Stomach (tissue), 8 donors: ENCODE measurements at regions not wholly inside any gene's neighbourhood (a gene's known extent, or its start where the extent isn't known, plus 50 kb on each side); places are given as distances from the start of the nearest gene placed in this dataset.

Source experiments
- DNase-seq, 2 donors: peaks; one replicate each; pipeline versions ENCODE4 v3.0.0 to v3.0.0-alpha.2; 2013 to 2019
- H3K27ac ChIP-seq, 5 donors: fragments of 200-600 bp in 4 of 5; sonication (generic) in 4 of 5; one replicate each; pipeline ENCODE4 v1.5.1; 2013 to 2019; ENCODE audit warnings: mild to moderate bottlenecking in 1 of 5, moderate library complexity in 1 of 5
- H3K27me3 ChIP-seq, 3 donors: fragments of 200-600 bp; sonication (generic); one replicate each; pipeline ENCODE4 v1.5.1; 2017 to 2019; ENCODE audit warnings: mixed run types in 1 of 3
- H3K36me3 ChIP-seq, 4 donors: fragments of 200-600 bp; sonication (generic); 1 replicate in 3 of 4; 2 replicates in 1 of 4; pipeline ENCODE4 v1.5.1; 2016 to 2019
- H3K4me1 ChIP-seq, 4 donors: fragments of 200-600 bp; sonication (generic); one replicate each; pipeline ENCODE4 v1.5.1; 2016 to 2019
- H3K4me3 ChIP-seq, 4 donors: fragments of 200-600 bp; sonication (generic) in 3 of 4; one replicate each; pipeline ENCODE4 v1.5.1; 2016 to 2019; ENCODE audit warnings: mild to moderate bottlenecking in 1 of 4
- H3K9me3 ChIP-seq, 4 donors: fragments of 200-600 bp; sonication (generic); one replicate each; pipeline ENCODE4 v1.5.1; 2016 to 2019
- EP300 ChIP-seq: sonication (generic); formaldehyde crosslinking; IDR thresholded peaks from one replicate; pipeline ENCODE4 v1.6.1; 2017; ENCODE audit warnings: antibody characterized with exemption
- POLR2A ChIP-seq, 4 donors: fragments of 450-650 bp; IDR thresholded peaks; one replicate each; pipeline ENCODE4 v1.6.1; 2016; ENCODE audit warnings: antibody characterized with exemption in 4 of 4, control low read depth in 2 of 4, mild to moderate bottlenecking in 1 of 4, moderate library complexity in 1 of 4
- POLR2AphosphoS5 ChIP-seq, 3 donors: sonication (generic); formaldehyde crosslinking; IDR thresholded peaks; one replicate each; pipeline ENCODE4 v1.6.1; 2016; ENCODE audit warnings: antibody characterized with exemption in 3 of 3
- WGBS, 5 donors: extraction: QIAGEN DNeasy Blood & Tissue Kit in 3 of 5; methylation state at CpG; one replicate each; pipeline versions ENCODE4 v1.1.5 to v1.1.7; 2013 to 2018; 5-methylcytosine and 5-hydroxymethylcytosine counted together
- intact Hi-C: fragments of 100-400 bp; cut with DNase I; formaldehyde crosslinking; loops from one replicate; pipeline ENCODE4 v1.15.1; 2023; ENCODE audit warnings: low total_unique reads
- TF ChIP-seq, protein P1 (sequence below), 7 experiments: fragments of 450-650 bp in 4 of 7; fragments of 200-600 bp in 3 of 7; sonication (generic) in 3 of 7; IDR thresholded peaks; one replicate each; pipeline ENCODE4 v1.5.1; 2016 to 2019; ENCODE audit warnings: antibody characterized with exemption in 7 of 7, control low read depth in 2 of 7, mild to moderate bottlenecking in 1 of 7
- donor health status: healthy with polysubstance abuse.
- donor health status: Bipolar disorder and iron deficiency.
- donor health status: healthy.

DNA sequence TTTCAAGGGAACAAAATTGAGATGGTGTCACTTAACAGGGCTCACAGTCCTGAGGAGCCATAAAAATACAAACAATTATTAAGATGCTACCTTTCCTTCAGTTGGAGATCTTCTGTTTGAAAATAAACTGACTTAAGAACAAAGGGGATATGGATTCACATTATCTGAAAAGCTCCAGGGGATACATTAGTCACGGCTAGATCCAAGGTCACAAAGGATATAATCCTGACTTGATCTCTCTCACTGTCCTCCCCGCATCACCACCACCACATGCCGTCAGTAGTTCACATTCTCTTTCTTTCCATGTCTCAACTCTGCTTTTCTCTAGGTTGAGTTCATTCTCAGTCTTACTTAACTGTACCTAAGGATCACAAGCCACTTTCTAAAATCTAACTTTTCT lies 530.4 kb upstream of the MARCKS start:
- no peaks in the 10 kb centered on the region for H3K9me3 ChIP-seq
- H3K4me3 ChIP-seq, result no peak overlapping the region
- H3K27me3 ChIP-seq, result no peaks in the 10 kb centered on the region
- intact Hi-C loops, result no loop called here
- TF ChIP-seq POLR2A (IDR thresholded peaks at IDR 0.05) (no peak), POLR2AphosphoS5 (IDR thresholded peaks at IDR 0.05) (no peak), EP300 (no peak)
- TF ChIP-seq, protein P1, sequence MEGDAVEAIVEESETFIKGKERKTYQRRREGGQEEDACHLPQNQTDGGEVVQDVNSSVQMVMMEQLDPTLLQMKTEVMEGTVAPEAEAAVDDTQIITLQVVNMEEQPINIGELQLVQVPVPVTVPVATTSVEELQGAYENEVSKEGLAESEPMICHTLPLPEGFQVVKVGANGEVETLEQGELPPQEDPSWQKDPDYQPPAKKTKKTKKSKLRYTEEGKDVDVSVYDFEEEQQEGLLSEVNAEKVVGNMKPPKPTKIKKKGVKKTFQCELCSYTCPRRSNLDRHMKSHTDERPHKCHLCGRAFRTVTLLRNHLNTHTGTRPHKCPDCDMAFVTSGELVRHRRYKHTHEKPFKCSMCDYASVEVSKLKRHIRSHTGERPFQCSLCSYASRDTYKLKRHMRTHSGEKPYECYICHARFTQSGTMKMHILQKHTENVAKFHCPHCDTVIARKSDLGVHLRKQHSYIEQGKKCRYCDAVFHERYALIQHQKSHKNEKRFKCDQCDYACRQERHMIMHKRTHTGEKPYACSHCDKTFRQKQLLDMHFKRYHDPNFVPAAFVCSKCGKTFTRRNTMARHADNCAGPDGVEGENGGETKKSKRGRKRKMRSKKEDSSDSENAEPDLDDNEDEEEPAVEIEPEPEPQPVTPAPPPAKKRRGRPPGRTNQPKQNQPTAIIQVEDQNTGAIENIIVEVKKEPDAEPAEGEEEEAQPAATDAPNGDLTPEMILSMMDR (IDR thresholded peaks at IDR 0.05), result no peak
- H3K27ac ChIP-seq, result no peak overlapping the region
- H3K4me1 ChIP-seq, result peaks cover 0 to 10% (median 6%) of the 10 kb centered on the region in 4 donors
- no peak for DNase-seq
- 88 to 98% (median 93%) methylated on average over 3 of the region's 3 CpGs for WGBS, 5 donors
- H3K36me3 ChIP-seq, result no peaks in the 10 kb centered on the region

DNA sequence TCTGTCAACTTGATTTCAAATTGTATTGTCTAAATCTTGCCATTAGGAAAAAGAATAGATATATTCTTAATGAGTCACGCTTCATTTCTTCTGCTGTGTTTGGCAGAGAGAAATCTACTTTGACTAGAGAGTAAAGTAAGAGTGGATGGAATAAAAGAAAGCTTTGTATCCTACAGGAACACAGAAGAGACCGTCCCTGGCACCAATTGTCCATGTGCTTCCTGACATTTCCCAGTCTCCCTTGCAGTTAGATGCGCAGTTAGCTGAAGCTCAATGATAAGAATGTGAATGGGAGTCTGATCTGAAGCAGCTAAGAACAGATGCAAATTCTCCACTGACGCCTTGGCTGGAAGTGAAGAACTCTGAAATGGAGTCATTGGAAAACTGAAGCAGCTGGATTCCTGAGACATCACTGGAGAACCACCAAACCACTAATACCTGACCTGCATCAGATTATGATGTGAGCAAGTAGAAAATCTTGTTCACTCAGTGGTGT lies 528.2 kb upstream of the MARCKS start:
- WGBS, 5 donors, result 77 to 90% (median 90%) methylated on average over 4 of the region's 4 CpGs
- DNase-seq, result peak in 1 of 2 donors; percentile 42
- TF ChIP-seq POLR2AphosphoS5 (IDR thresholded peaks at IDR 0.05) (no peak), EP300 (no peak), POLR2A (IDR thresholded peaks at IDR 0.05) (no peak)
- TF ChIP-seq, protein P1 (IDR thresholded peaks at IDR 0.05), result no peak
- Histone ChIP-seq H3K27ac (no peak overlapping the region), H3K27me3 (no peaks in the 10 kb centered on the region), H3K9me3 (no peaks in the 10 kb centered on the region), H3K36me3 (no peaks in the 10 kb centered on the region), H3K4me1 (peaks cover 0 to 10% (median 6%) of the 10 kb centered on the region in 4 donors), H3K4me3 (no peak overlapping the region)
- intact Hi-C loops, result no loop called here

DNA sequence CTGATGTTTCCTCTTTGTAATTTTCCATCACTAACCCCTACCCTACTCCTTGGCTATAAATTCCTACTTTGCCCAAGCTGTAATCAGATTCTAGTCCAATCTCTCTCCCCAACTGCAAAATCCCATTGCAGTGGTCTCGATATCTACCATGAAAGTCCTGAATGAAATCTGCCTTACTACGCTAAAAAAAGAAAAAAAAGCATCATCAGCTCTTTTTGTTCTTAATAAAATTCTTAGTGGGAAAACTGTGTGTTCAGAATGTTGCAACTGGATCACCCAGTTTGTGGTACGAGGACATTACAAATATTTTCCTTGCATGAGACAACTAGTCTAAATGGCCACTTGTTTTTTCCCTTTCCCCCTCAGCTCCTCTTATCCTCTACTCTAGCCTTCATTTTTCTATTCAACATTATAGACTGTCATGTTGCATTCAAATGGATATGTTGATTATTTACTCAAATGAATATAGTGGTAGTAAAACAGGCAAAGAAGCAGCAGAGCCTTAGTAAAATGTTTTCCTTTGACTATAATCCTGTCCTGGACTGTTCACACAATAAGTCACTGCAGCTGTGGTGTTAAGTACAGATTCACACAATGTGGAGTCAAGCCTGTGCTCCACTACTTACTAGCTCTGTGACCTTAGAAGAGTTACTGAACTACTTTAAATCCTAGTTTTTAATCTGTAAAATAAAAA lies 527.1 kb upstream of the MARCKS start:
- Histone ChIP-seq H3K4me1 (peaks cover 0 to 10% (median 6%) of the 10 kb centered on the region in 4 donors), H3K27ac (no peak overlapping the region), H3K9me3 (no peaks in the 10 kb centered on the region), H3K4me3 (no peak overlapping the region), H3K36me3 (no peaks in the 10 kb centered on the region), H3K27me3 (no peaks in the 10 kb centered on the region)
- TF ChIP-seq, protein P1 (IDR thresholded peaks at IDR 0.05), result no peak
- TF ChIP-seq POLR2A (IDR thresholded peaks at IDR 0.05) (no peak), EP300 (no peak), POLR2AphosphoS5 (IDR thresholded peaks at IDR 0.05) (no peak)
- no peak for DNase-seq
- WGBS, 5 donors, result 78 to 90% (median 83%) methylated on average over 3 of the region's 3 CpGs
- intact Hi-C loops, result no loop called here

DNA sequence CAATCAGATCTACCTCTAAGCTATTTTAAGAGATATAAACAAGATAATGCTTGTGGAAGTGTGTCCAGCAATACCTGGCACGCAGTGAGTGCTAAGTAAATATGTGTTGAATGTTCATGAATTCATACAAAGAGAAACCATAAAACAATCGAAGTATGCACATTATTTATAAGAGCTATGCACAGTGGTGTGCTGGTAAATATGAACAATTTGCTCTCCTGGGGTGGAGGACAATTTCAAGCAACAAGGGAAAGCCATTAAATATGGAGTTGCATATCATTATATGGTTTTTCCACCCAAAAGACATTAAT lies 526.6 kb upstream of the MARCKS start:
- Histone ChIP-seq H3K36me3 (no peaks in the 10 kb centered on the region), H3K27me3 (no peaks in the 10 kb centered on the region), H3K27ac (no peak overlapping the region), H3K4me1 (peaks cover 0 to 10% (median 6%) of the 10 kb centered on the region in 4 donors), H3K4me3 (no peak overlapping the region), H3K9me3 (no peaks in the 10 kb centered on the region)
- DNase-seq, result no peak
- intact Hi-C loops, result no loop called here
- 21 to 48% (median 31%) methylated on average over 2 of the region's 2 CpGs for WGBS, 5 donors
- no peak for TF ChIP-seq POLR2AphosphoS5 (IDR thresholded peaks at IDR 0.05)
- no peak for TF ChIP-seq POLR2A (IDR thresholded peaks at IDR 0.05)
- no peak for TF ChIP-seq EP300
- TF ChIP-seq, protein P1 (IDR thresholded peaks at IDR 0.05), result no peak
